GM23248 (cell line): ENCODE measurements at regions not wholly inside any gene's neighbourhood (a gene's known extent, or its start where the extent isn't known, plus 50 kb on each side); places are given as distances from the start of the nearest gene placed in this dataset.
"Not testable (repeated sequence)": the region's sequence is repeated elsewhere in the genome, so short reads cannot be mapped to it uniquely, and the experiment has no call there.

Source experiments
- DNase-seq: peaks from one replicate; pipeline ENCODE4 v3.0.0-alpha.2; 2015
- H2AFZ ChIP-seq: fragments of 200-600 bp; sonication (generic); 2 replicates; pipeline ENCODE4 v1.6.1; 2016; ENCODE audit warnings: antibody characterized with exemption
- H3F3A ChIP-seq: fragments of 200-600 bp; sonication (generic); 2 replicates; pipeline ENCODE4 v1.6.1; 2016; ENCODE audit warnings: mild to moderate bottlenecking, antibody characterized with exemption, mixed run types; ENCODE audit not compliant: insufficient read depth
- H3K27ac ChIP-seq: fragments of 200-600 bp; sonication (generic); 2 replicates; pipeline ENCODE4 v1.5.1; 2016; ENCODE audit warnings: mild to moderate bottlenecking
- H3K27me3 ChIP-seq: fragments of 200-600 bp; sonication (generic); replicated peaks from 2 replicates; pipeline ENCODE4 v1.6.1; 2016; ENCODE audit warnings: mild to moderate bottlenecking; ENCODE audit not compliant: insufficient read depth
- H3K36me3 ChIP-seq: fragments of 200-600 bp; sonication (generic); 2 replicates; pipeline ENCODE4 v1.6.1; 2016; ENCODE audit warnings: low read depth, mild to moderate bottlenecking
- H3K4me1 ChIP-seq: fragments of 200-600 bp; sonication (generic); 2 replicates; pipeline ENCODE4 v1.6.1; 2016; ENCODE audit warnings: mild to moderate bottlenecking; ENCODE audit not compliant: insufficient read depth
- H3K4me2 ChIP-seq: fragments of 200-600 bp; sonication (generic); one replicate; pipeline ENCODE4 v1.6.1; 2016; ENCODE audit warnings: mild to moderate bottlenecking; ENCODE audit not compliant: unreplicated experiment
- H3K4me3 ChIP-seq: fragments of 200-600 bp; sonication (generic); 2 replicates; pipeline ENCODE4 v1.5.1; 2016; ENCODE audit warnings: mild to moderate bottlenecking
- H3K79me2 ChIP-seq: fragments of 200-600 bp; sonication (generic); 2 replicates; pipeline ENCODE4 v1.6.1; 2016; ENCODE audit warnings: mild to moderate bottlenecking; ENCODE audit not compliant: insufficient read depth
- H3K9ac ChIP-seq: fragments of 200-600 bp; sonication (generic); 2 replicates; pipeline ENCODE4 v1.6.1; 2016; ENCODE audit warnings: mild to moderate bottlenecking
- H3K9me2 ChIP-seq: fragments of 200-600 bp; sonication (generic); 2 replicates; pipeline ENCODE4 v1.6.1; 2016; ENCODE audit warnings: mixed run types, mild to moderate bottlenecking, moderate library complexity; ENCODE audit not compliant: insufficient read depth
- H3K9me3 ChIP-seq: fragments of 200-600 bp; sonication (generic); one replicate; pipeline ENCODE4 v1.6.1; 2017; ENCODE audit warnings: low read depth
- H4K20me1 ChIP-seq: fragments of 200-600 bp; sonication (generic); 2 replicates; pipeline ENCODE4 v1.6.0; 2016; ENCODE audit not compliant: insufficient read depth
- EZH2 ChIP-seq: fragments of 200-600 bp; sonication (generic); IDR thresholded peaks from 2 replicates; pipeline ENCODE4 v1.6.1; 2018; ENCODE audit warnings: antibody characterized with exemption, mild to moderate bottlenecking; ENCODE audit not compliant: insufficient read depth, poor library complexity, severe bottlenecking
- EZH2phosphoT487 ChIP-seq: fragments of 200-600 bp; sonication (generic); IDR thresholded peaks from 2 replicates; pipeline ENCODE4 v1.6.1; 2018; ENCODE audit warnings: antibody characterized with exemption, moderate library complexity, mild to moderate bottlenecking, low read depth; ENCODE audit not compliant: insufficient read depth
- WGBS, 2 experiments: methylation state at CpG; one replicate each; pipeline ENCODE4 v1.1.6; 2015 to 2017; ENCODE audit warnings: low lambda C conversion rate in 2 of 2, low coverage in 1 of 2; ENCODE audit errors: missing lambda C conversion rate in 2 of 2; 5-methylcytosine and 5-hydroxymethylcytosine counted together
- in situ Hi-C: fragments of 300-500 bp; cut with MboI; formaldehyde crosslinking; loops from 2 replicates; pipeline ENCODE4 v1.15.0; 2020

DNA sequence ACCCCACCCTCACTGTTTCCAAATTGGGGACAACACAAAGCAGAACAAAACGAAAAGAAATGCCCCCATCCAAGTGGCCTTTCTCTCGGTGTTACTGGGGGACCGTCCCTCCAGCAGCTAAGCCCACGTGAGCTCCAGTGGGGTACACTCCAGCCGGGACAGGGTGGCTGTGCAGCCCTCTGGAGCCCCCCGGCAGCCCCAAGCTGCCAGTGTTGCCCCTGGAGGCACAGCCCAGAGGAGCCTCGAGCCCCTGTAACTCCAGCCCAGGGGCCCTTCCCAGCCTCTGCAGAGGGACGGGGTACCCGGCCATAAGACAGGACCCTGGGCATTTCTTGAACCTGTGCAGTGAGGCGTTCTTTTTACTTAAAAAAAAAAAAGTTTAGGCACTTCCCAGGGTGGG is 124.5 kb upstream of the KCTD7 start:
- Histone ChIP-seq H3K27me3 (no peaks in the 10 kb centered on the region), H2AFZ (no peak overlapping the region), H3K36me3 (no peaks in the 10 kb centered on the region), H3K9ac (no peak overlapping the region), H3K27ac (no peak overlapping the region), H3K79me2 (no peaks in the 10 kb centered on the region), H4K20me1 (no peaks in the 10 kb centered on the region), H3K4me3 (no peak overlapping the region), H3K9me2 (no peaks in the 10 kb centered on the region), H3F3A (peaks cover 6% of the 10 kb centered on the region; the same call in 1 of the 2 replicates), H3K4me2 (no peak overlapping the region), H3K9me3 (no peaks in the 10 kb centered on the region), H3K4me1 (peaks cover 3% of the 10 kb centered on the region)
- no peak for DNase-seq
- TF ChIP-seq EZH2phosphoT487 (no peak), EZH2 (no peak)
- 90 to 93% methylated on average over 10 of the region's 10 CpGs for WGBS, 2 experiments
- in situ Hi-C loops, result no loop called here

GRCh38 chr7:66505009-66505408 is 123.7 kb upstream of the KCTD7 start:
- Histone ChIP-seq H3K27ac (no peak overlapping the region), H3K9me3 (no peaks in the 10 kb centered on the region), H3K9ac (no peak overlapping the region), H3K4me2 (no peak overlapping the region), H2AFZ (no peak overlapping the region), H3K27me3 (no peaks in the 10 kb centered on the region), H3K79me2 (no peaks in the 10 kb centered on the region), H3K36me3 (no peaks in the 10 kb centered on the region), H3K4me3 (no peak overlapping the region), H3K9me2 (no peaks in the 10 kb centered on the region), H4K20me1 (no peaks in the 10 kb centered on the region), H3K4me1 (peaks cover 3% of the 10 kb centered on the region), H3F3A (peaks cover 6% of the 10 kb centered on the region; the same call in 1 of the 2 replicates)
- no peak for TF ChIP-seq EZH2phosphoT487
- no peak for DNase-seq
- WGBS, 2 experiments, result 93% methylated on average over 28 to 30 of the region's 30 CpGs
- in situ Hi-C loops, result no loop called here

DNA sequence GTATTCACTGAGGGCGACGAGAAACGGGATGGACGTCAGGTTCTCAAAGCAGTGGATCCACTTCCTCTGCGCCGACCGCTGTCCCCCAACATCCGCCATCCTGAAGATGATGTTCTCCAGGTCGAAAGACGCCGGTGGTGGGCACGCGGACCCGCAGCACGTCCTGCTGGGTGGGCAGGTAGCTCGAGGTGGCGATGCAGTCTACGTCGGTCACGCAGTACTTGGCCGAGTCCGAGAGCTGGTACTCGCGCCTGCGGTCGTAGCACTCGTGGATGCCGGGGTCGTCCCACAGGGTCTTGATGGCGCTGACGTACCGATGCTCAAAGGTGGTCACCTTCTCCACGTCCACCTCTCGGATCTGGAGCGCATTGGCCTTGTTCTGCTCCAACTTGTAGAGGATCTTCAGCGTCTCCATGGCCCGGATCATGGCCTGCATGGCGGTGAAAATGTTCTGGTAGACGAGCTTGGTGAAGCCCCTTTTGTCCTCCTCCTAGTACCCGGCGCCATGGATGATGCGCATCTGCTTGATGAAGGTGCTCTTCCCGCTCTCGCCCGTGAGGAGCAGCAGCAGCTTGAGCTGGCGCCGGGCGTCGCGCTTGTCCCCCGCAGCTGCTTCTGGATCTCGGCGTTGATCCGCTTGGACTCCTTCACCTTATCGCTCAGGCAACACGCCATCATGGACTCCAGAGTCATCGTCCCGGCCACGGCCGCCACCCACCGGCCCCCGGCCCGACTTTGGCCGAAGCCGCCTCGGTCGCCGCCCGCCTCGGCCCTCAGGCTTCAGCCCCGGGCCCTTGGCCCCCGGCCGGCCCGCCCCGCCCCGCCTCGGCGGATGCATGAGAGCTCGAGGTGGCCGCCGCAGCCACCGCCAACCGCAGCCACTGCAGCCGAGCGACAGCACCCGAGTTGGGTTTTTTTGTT is 122.9 kb upstream of the KCTD7 start:
- TF ChIP-seq EZH2phosphoT487, result no peak
- no peak for TF ChIP-seq EZH2
- Histone ChIP-seq H3K4me1 (peaks cover 3% of the 10 kb centered on the region), H3K9me2 (no peaks in the 10 kb centered on the region), H3K79me2 (no peaks in the 10 kb centered on the region), H3F3A (peaks cover 6% of the 10 kb centered on the region; the same call in 1 of the 2 replicates), H4K20me1 (no peaks in the 10 kb centered on the region), H3K27me3 (no peaks in the 10 kb centered on the region), H3K9ac (peak overlapping the region; percentile 49), H3K27ac (no peak overlapping the region), H3K4me3 (peak overlapping the region; percentile 67), H3K9me3 (no peaks in the 10 kb centered on the region), H3K4me2 (peak overlapping the region; percentile 72), H2AFZ (peak overlapping the region; percentile 59), H3K36me3 (no peaks in the 10 kb centered on the region)
- WGBS, 2 experiments, result 53 to 67% methylated on average over 59 to 77 of the region's 86 CpGs
- peak; percentile 47 for DNase-seq
- in situ Hi-C loops, result no loop called here

DNA sequence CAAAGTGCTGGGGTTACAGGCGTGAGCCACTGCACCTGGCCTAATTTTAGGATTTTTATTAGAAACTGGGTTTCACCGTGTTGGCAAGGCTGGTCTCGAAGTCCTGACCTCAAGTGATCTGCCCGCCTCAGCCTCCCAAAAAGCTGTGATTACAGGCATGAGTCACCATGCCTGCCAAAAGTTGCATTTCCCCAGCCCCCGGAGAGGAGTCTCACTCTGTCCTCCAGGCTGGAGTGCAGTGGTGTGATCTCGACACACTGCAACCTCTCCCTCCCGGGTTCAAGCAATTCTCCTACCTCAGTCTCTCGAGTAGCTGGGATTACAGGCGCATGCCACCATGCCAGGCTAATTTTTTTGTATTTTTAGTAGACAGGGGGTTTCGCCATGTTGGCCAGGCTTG is 122.0 kb upstream of the KCTD7 start:
- in situ Hi-C loops, H3K27me3 ChIP-seq, H3K4me1 ChIP-seq, H3K27ac ChIP-seq, H3K36me3 ChIP-seq, H4K20me1 ChIP-seq, H2AFZ ChIP-seq, H3K79me2 ChIP-seq, H3F3A ChIP-seq, H3K9me2 ChIP-seq, H3K9me3 ChIP-seq: not testable (repeated sequence)
- peak; percentile 50 for DNase-seq
- Histone ChIP-seq H3K4me3 (peak overlapping the region; percentile 67), H3K9ac (peak overlapping the region; percentile 49; the same call in 1 of the 2 replicates), H3K4me2 (peak overlapping the region; percentile 72)
- WGBS, 2 experiments, result 42 to 49% methylated on average over 10 of the region's 10 CpGs
